Erythroblast (primary cell): ENCODE measurements at regions not wholly inside any gene's neighbourhood (a gene's known extent, or its start where the extent isn't known, plus 50 kb on each side); places are given as distances from the start of the nearest gene placed in this dataset.

Source experiments
- GATA1 ChIP-seq: IDR thresholded peaks from 2 replicates; pipeline ENCODE4 v1.6.1; 2011; ENCODE audit warnings: low read depth, mild to moderate bottlenecking, control low read depth, low read length, moderate library complexity
- POLR2A ChIP-seq: IDR thresholded peaks from 2 replicates; pipeline ENCODE4 v1.6.1; 2011; ENCODE audit warnings: mild to moderate bottlenecking, low read length

- TF ChIP-seq POLR2A, result no peak
- no peak for TF ChIP-seq GATA1
These were observed 329.1 kb downstream of the CYRIA start for GRCh38 chr2:16336491-16336890.
